ENCODE measurements at regions not wholly inside any gene's neighbourhood (a gene's known extent, or its start where the extent isn't known, plus 50 kb on each side); places are given as distances from the start of the nearest gene placed in this dataset.
A peak's percentile ranks its signal among the peaks of the same experiment; 100 is the strongest.
"Not testable (repeated sequence)": the region's sequence is repeated elsewhere in the genome, so short reads cannot be mapped to it uniquely, and the experiment has no call there.

DNA sequence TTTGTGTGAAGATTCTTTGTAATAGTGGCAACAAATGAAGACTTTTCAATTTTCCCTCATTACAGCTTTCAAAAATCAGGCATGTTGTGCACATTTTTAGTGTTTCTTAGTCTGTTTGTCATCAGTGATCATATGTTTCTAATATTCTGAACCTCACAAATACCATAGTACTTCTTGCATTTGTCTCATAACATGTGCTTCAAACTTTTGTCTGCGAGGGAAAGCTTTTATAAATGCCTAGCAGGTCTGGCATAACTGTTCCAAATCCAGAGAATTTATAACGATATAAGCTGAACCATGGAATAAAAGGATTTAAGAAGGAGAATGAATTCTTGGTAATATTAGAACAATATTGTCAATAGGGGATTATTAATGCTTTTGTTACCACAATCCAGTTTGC, 670.2 kb downstream of the RFPL4B start:
- Histone ChIP-seq H3K4me3 (ENCODE audit: low read depth, low read length) (no peak overlapping the region), H3K36me3 (replicated peaks) (no peaks in the 10 kb centered on the region), H3K27me3 (replicated peaks) (no peaks in the 10 kb centered on the region), H3K27ac (no peak overlapping the region)
- in situ Hi-C loops (cut with HindIII; ENCODE audit: low pct_ligation_motif_present, low sequenced_read_pairs): no loop called here
- DNase-seq: no peak
- TF ChIP-seq, protein P1, sequence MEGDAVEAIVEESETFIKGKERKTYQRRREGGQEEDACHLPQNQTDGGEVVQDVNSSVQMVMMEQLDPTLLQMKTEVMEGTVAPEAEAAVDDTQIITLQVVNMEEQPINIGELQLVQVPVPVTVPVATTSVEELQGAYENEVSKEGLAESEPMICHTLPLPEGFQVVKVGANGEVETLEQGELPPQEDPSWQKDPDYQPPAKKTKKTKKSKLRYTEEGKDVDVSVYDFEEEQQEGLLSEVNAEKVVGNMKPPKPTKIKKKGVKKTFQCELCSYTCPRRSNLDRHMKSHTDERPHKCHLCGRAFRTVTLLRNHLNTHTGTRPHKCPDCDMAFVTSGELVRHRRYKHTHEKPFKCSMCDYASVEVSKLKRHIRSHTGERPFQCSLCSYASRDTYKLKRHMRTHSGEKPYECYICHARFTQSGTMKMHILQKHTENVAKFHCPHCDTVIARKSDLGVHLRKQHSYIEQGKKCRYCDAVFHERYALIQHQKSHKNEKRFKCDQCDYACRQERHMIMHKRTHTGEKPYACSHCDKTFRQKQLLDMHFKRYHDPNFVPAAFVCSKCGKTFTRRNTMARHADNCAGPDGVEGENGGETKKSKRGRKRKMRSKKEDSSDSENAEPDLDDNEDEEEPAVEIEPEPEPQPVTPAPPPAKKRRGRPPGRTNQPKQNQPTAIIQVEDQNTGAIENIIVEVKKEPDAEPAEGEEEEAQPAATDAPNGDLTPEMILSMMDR (IDR thresholded peaks at IDR 0.05; ENCODE audit: low read depth, low read length, missing control alignments): no peak

DNA sequence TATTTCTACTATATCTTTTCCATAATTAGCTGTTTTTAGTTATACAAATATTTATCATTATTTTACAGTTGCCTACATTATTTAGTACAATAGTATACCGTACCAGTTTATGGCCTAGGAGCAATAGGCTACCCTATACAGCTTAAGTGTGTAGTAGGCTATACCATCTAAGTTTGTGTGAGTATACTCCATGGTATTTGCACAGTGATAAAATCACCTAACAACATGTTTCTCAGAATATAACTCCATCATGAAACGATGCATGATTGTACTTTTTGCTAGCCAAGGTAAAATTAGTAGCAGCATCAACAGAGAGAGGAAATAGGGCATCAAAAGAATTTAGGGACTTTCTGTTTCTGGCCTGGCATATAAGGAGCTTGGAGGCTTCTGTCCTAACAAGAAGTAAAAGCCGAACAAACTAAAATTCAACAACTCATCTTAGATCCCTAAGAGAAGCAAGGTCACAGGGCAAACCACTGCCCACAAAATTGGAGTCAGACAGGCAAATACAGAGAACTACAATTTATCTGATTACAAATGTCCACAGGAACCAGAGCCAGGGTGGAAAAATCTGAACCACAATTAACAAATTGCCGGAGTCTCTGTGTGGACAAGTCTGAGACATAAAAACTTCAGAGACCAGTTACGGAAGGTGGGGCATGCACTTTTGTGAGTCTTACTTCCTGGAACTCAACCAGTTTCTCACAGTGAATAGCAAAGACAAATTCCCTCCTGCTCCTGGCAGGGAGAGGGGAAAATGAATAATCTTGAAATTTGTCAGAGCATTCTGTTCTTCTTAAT, 671.4 kb downstream of the RFPL4B start:
- Histone ChIP-seq H3K27me3 (replicated peaks) (no peaks in the 10 kb centered on the region), H3K36me3 (replicated peaks) (no peaks in the 10 kb centered on the region), H3K4me3 (ENCODE audit: low read depth, low read length) (no peak overlapping the region), H3K27ac (peak overlapping the region; percentile 75)
- in situ Hi-C loops (cut with HindIII; ENCODE audit: low pct_ligation_motif_present, low sequenced_read_pairs): no loop called here
- DNase-seq: peak; percentile 79
- TF ChIP-seq, protein P1 (IDR thresholded peaks at IDR 0.05; ENCODE audit: low read depth, low read length, missing control alignments): no peak

DNA sequence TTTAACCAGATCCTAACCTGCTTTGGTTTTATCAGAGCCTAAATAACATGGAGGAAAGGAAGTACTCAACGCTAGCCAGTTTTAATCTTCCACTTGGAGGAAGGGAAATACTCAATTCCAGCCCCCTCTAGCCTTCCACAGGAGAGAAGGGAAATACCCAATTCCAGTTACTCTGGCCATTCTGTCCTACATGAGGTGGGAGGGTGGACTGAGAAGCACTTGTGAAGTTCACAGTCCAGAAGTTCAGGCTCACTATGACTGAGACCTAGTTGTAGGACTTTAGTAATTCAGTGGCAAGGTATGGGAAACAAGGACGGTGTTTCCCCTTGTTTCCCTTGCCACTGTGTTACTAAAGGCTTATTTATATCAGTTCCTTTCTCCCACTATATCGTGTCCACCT, 672.0 kb downstream of the RFPL4B start:
- Histone ChIP-seq H3K27ac (peak overlapping the region; percentile 75), H3K36me3 (replicated peaks) (no peaks in the 10 kb centered on the region)
- in situ Hi-C loops (cut with HindIII; ENCODE audit: low pct_ligation_motif_present, low sequenced_read_pairs): no loop called here

DNA sequence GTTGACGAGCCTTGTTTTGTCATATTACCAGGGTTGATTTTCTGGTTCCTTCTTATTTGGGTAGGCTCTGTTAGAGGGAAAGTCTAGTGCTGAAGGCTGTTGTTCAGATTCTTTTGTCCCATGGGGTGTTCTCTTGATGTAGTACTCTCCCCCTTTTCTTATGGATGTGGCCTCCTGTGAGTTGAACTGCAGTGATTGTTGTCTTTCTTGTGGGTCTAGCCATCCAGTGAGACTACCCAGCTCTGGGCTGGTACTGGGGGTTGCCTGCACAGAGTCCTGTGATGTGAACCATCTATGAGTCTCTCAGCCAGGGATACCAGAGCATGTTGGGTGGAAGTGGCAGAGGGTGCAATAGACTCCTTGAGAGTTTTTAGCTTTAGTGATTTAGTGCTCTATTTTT, 680.6 kb downstream of the RFPL4B start:
- Histone ChIP-seq H3K4me3 (ENCODE audit: low read depth, low read length) (no peak overlapping the region), H3K36me3 (replicated peaks) (no peaks in the 10 kb centered on the region), H3K27me3 (replicated peaks) (no peaks in the 10 kb centered on the region), H3K27ac (no peak overlapping the region)
- no peak for DNase-seq
- TF ChIP-seq, protein P1 (IDR thresholded peaks at IDR 0.05; ENCODE audit: low read depth, low read length, missing control alignments): no peak
- in situ Hi-C loops (cut with HindIII; ENCODE audit: low pct_ligation_motif_present, low sequenced_read_pairs): no loop called here

More for the DNA sequence above, 672.0 kb downstream of the RFPL4B start:
- no peak overlapping the region for H3K4me3 ChIP-seq (ENCODE audit: low read depth, low read length)
- TF ChIP-seq, protein P1 (IDR thresholded peaks at IDR 0.05; ENCODE audit: low read depth, low read length, missing control alignments): no peak
- no peak for DNase-seq
- H3K27me3 ChIP-seq (replicated peaks): no peaks in the 10 kb centered on the region

DNA sequence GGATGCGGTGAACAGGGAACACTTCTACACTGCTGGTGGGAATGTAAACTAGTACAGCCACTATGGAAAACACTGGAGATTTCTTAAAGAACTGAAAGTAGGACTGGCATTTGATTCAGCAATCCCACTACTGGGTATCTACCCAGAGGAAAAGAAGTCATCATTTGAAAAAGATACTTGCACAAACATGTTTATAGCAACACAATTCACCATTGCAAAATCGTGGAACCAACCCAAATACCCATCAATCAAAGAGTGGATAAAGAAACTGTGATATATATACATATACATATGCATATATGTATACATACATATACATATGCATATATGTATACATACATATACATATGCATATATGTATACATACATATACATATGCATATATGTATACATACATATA, 682.0 kb downstream of the RFPL4B start:
- H3K36me3 ChIP-seq (replicated peaks); DNase-seq; H3K27ac ChIP-seq; in situ Hi-C loops (cut with HindIII; ENCODE audit: low pct_ligation_motif_present, low sequenced_read_pairs); H3K4me3 ChIP-seq (ENCODE audit: low read depth, low read length); H3K27me3 ChIP-seq (replicated peaks): not testable (repeated sequence)

DNA sequence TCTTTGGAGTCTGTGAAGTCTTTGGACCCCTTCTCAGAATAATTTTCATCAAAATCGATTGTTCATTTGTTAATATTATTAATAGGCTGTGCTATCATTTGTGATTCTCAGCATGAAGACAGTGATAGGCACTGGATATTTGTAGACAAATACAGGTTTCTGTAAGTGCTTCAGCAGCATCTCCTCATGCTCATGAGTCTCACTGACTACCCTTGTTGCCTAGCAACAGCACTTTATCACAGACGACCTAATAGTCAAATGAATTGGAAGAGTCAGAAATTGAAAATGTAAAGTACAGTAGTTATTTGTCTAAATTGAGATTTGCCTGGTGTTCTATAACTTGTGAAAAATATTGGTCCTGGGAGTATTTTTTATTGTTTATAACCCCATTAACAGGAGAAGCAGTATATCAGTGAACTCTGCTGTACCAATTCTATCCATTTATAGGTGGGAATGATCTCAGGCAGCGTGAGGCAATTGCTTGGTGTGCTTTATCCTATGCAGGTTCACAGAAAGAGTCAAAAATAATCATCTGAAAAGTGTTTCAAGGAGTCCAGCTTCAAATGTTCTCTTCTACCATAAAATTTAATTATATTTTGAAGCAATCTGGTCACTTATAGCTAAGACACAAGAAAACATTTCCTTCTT, 684.6 kb downstream of the RFPL4B start:
- Histone ChIP-seq H3K27ac (no peak overlapping the region), H3K4me3 (ENCODE audit: low read depth, low read length) (no peak overlapping the region), H3K27me3 (replicated peaks) (no peaks in the 10 kb centered on the region), H3K36me3 (replicated peaks) (no peaks in the 10 kb centered on the region)
- DNase-seq: no peak
- TF ChIP-seq, protein P1 (IDR thresholded peaks at IDR 0.05; ENCODE audit: low read depth, low read length, missing control alignments): no peak
- in situ Hi-C loops (cut with HindIII; ENCODE audit: low pct_ligation_motif_present, low sequenced_read_pairs): no loop called here
